ENCODE measurements at regions not wholly inside any gene's neighbourhood (a gene's known extent, or its start where the extent isn't known, plus 50 kb on each side); places are given as distances from the start of the nearest gene placed in this dataset.

DNA sequence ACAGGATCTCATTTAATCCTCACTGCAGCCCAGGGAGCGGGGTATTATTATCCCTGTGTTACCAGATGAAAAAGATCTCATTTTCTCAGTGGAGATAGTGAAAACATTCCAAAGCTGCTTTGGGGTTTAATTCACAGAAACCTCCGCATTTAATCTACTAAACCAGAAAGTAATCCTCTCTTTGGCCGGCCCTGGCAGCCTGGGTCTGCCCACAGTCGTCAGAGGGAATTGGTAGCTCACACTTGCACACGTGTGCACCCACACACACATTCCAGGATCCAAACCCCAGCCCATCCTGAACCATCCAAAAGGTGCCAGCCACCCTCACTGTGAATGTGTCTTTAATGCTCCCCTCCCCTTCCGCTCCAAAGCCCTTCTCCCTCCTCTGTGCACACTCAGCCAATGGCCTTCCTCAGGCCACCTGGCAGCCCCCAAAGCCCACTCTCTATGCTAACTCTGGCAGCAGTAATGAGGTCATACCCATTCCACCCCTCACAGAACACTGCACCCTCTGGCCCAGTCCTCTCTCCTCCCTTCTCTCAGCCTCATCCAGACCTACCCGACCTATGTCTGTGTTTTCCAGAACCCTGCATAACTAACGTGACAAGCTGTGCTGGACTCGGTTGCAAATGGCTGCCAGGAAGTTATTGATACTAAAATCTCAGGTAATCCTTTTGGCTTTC lies 466.2 kb downstream of the SOX6 start:
- TF ChIP-seq, protein P1, sequence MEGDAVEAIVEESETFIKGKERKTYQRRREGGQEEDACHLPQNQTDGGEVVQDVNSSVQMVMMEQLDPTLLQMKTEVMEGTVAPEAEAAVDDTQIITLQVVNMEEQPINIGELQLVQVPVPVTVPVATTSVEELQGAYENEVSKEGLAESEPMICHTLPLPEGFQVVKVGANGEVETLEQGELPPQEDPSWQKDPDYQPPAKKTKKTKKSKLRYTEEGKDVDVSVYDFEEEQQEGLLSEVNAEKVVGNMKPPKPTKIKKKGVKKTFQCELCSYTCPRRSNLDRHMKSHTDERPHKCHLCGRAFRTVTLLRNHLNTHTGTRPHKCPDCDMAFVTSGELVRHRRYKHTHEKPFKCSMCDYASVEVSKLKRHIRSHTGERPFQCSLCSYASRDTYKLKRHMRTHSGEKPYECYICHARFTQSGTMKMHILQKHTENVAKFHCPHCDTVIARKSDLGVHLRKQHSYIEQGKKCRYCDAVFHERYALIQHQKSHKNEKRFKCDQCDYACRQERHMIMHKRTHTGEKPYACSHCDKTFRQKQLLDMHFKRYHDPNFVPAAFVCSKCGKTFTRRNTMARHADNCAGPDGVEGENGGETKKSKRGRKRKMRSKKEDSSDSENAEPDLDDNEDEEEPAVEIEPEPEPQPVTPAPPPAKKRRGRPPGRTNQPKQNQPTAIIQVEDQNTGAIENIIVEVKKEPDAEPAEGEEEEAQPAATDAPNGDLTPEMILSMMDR (IDR thresholded peaks at IDR 0.05), result no peak
- no peak for TF ChIP-seq POLR2A (IDR thresholded peaks at IDR 0.05)
